ENCODE measurements at regions not wholly inside any gene's neighbourhood (a gene's known extent, or its start where the extent isn't known, plus 50 kb on each side); places are given as distances from the start of the nearest gene placed in this dataset.

DNA sequence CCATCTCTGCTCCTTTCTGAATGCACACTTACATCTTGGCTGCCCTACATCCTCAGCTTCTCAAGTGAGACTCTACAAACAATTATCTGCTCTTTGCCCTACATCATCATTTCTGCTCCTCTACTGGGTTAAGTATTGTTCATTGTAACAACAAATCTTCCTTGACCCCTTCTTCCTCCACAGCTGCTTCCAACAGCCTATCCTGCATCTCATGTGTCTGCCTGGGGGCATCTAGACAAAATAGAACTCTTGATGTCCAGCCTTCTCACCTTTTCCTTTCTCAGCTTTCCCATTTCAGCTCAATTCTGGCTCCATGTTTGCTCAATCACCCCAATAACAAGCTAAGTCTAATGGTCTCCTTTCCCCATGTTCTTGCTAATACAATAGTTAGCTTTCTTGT lies 509.8 kb downstream of the DIRAS2 start:
- Histone ChIP-seq H3K4me2 (ENCODE audit: low read length) (no peak overlapping the region), H2AFZ (ENCODE audit: low read depth, low read length, poor library complexity, severe bottlenecking) (no peak overlapping the region), H3K9me2 (ENCODE audit: insufficient read depth) (no peaks in the 10 kb centered on the region), H3K27me3 (ENCODE audit: insufficient read depth, low read length) (peaks cover 34% of the 10 kb centered on the region), H3K27ac (ENCODE audit: low read depth, low read length) (no peak overlapping the region), H3K4me3 (replicated peaks in 1 of 2; ENCODE audit: low read depth in 1 of 2, low read length in 2 of 2) (no peak overlapping the region), H3K4me1 (ENCODE audit: control insufficient read depth in 1 of 2, insufficient read depth in 2 of 2, low read length in 2 of 2) (no peaks in the 10 kb centered on the region), H4K20me1 (ENCODE audit: insufficient read depth) (no peaks in the 10 kb centered on the region), H3K9ac (ENCODE audit: low read length) (no peak overlapping the region), H3K79me2 (ENCODE audit: insufficient read depth, low read length) (no peaks in the 10 kb centered on the region), H3K36me3 (ENCODE audit: control insufficient read depth in 1 of 2, insufficient read depth in 2 of 2, low read length in 2 of 2) (no peaks in the 10 kb centered on the region), H3K9me3 (ENCODE audit: control insufficient read depth in 1 of 2, insufficient read depth in 1 of 2, low read depth in 1 of 2, low read length in 2 of 2) (no peaks in the 10 kb centered on the region)
- RAD21 ChIA-PET (ENCODE audit: low non-redundant PET in 1 of 2, low total read pairs in 2 of 2, uncharacterized antibody in 2 of 2, unreplicated experiment in 2 of 2), result no interaction called here
- TF ChIP-seq RAD21 (IDR thresholded peaks at IDR 0.05; ENCODE audit: low read depth) (no peak), EGR1 (IDR thresholded peaks at IDR 0.05; ENCODE audit: low read depth) (no peak)
- no peak for ATAC-seq
- BruUV-seq (replicated peaks), result no TSS peak
- no peak for DNase-seq (ENCODE audit: low read depth, low spot score)
- POLR2A ChIA-PET, result no interaction called here
- CTCF ChIA-PET, result no interaction called here
- intact Hi-C loops (cut with micrococcal nuclease), result no loop called here

DNA sequence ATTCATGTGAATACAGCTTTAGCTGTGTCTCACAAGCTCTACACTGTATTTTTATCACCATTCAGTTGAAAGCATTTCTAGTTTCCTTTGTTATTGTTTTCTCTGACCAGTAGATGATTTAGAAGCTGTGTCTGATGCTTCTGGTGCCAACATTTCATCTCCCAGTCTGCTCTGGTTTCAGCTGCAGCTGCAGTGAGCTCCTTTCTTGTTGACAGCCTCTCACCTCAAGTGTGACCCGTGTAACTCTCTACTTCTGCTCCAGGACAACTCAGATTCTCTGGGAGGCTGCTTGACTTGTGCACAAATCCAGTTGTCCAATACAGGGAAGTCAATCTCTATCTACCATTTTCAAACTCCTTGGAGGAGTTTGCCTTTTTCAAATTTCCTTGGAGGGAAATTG lies 504.8 kb downstream of the DIRAS2 start:
- no TSS peak for BruUV-seq (replicated peaks)
- POLR2A ChIA-PET, result no interaction called here

More for the DNA sequence above, 504.8 kb downstream of the DIRAS2 start:
- Histone ChIP-seq H3K9ac (ENCODE audit: low read length) (no peak overlapping the region), H3K4me2 (ENCODE audit: low read length) (no peak overlapping the region), H3K27me3 (ENCODE audit: insufficient read depth, low read length) (peaks cover 38% of the 10 kb centered on the region), H3K9me2 (ENCODE audit: insufficient read depth) (no peaks in the 10 kb centered on the region), H3K4me1 (ENCODE audit: control insufficient read depth in 1 of 2, insufficient read depth in 2 of 2, low read length in 2 of 2) (no peaks in the 10 kb centered on the region), H4K20me1 (ENCODE audit: insufficient read depth) (no peaks in the 10 kb centered on the region), H3K36me3 (ENCODE audit: control insufficient read depth in 1 of 2, insufficient read depth in 2 of 2, low read length in 2 of 2) (no peaks in the 10 kb centered on the region), H2AFZ (ENCODE audit: low read depth, low read length, poor library complexity, severe bottlenecking) (no peak overlapping the region), H3K4me3 (replicated peaks in 1 of 2; ENCODE audit: low read depth in 1 of 2, low read length in 2 of 2) (no peak overlapping the region), H3K27ac (ENCODE audit: low read depth, low read length) (no peak overlapping the region), H3K79me2 (ENCODE audit: insufficient read depth, low read length) (no peaks in the 10 kb centered on the region), H3K9me3 (ENCODE audit: control insufficient read depth in 1 of 2, insufficient read depth in 1 of 2, low read depth in 1 of 2, low read length in 2 of 2) (no peaks in the 10 kb centered on the region)
- intact Hi-C loops (cut with micrococcal nuclease), result no loop called here
- TF ChIP-seq, protein P1, sequence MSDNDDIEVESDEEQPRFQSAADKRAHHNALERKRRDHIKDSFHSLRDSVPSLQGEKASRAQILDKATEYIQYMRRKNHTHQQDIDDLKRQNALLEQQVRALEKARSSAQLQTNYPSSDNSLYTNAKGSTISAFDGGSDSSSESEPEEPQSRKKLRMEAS (IDR thresholded peaks at IDR 0.05), result no peak
- ChIA-PET CTCF (interaction anchor here (1.2 kb wide), 1 partner anchor 535 kb away, joined by 3 read pairs; no protein-coding TSS in a partner anchor), RAD21 (ENCODE audit: low non-redundant PET in 1 of 2, low total read pairs in 2 of 2, uncharacterized antibody in 2 of 2, unreplicated experiment in 2 of 2) (no interaction called here)
- DNase-seq (ENCODE audit: low read depth, low spot score) (no peak), ATAC-seq (no peak)
